GM19438 (cell line): ENCODE measurements at regions not wholly inside any gene's neighbourhood (a gene's known extent, or its start where the extent isn't known, plus 50 kb on each side); places are given as distances from the start of the nearest gene placed in this dataset.

Source experiments
- ATAC-seq: cut with Tn5 transposase; IDR thresholded peaks from one replicate; pipeline ENCODE4 v1.9.1; 2021; ENCODE audit warnings: low read depth; ENCODE audit not compliant: unreplicated experiment

DNA sequence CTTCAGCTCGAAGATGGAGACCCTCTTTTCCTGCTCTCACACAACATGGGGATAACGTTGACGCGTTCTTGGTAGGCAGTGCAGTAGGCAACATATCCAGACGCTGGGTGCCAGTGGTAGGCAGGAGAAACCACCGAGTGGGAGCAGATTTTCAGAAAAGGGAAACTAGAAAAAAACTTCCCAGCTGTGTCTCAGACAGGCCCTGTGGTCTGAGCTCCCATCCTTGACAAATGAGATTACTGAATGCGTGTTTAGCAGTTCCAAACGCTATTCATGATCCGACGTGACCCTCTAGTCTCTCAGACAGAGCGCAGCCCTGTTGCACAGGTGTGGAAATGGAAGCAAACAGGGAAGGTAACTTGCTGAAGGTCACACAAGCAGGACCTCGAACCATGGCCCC is 83.9 kb upstream of the DUSP22 start:
- no peak for ATAC-seq

- ATAC-seq, result no peak
These were observed 83.3 kb upstream of the DUSP22 start for GRCh38 chr6:208938-209337.

DNA sequence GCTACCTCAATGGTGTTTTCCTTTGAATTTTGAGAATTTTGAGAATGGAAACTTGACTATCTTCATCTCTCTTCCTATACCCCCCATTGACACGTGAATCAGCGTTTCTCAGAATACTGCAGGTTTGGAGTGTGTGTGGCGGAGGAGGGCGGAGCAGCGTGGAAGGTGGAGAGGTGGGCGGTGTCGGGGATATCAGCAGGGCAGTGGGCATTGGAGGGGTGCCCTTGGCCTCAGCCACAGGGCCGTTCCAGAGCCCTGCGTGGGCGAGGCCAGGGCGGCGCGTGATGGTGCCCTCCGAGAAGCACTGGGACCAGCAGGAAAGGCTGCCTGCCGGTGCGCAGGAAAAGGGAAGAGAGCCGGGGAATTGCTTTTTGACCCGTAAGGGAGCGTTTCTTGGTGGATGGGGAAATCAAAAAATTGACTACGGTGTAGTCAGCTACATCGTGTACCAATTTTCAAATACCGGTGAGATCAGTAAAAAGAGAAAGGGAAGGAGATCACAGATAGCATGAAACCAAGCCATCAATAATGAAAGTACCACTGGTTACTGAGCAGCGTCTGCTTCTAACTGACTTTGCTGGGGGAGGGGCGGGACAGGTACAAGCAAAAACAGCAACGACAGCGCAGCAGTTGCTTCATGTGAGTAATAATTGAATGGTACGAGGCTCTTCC is 82.7 kb upstream of the DUSP22 start:
- ATAC-seq, result peak; percentile 59

DNA sequence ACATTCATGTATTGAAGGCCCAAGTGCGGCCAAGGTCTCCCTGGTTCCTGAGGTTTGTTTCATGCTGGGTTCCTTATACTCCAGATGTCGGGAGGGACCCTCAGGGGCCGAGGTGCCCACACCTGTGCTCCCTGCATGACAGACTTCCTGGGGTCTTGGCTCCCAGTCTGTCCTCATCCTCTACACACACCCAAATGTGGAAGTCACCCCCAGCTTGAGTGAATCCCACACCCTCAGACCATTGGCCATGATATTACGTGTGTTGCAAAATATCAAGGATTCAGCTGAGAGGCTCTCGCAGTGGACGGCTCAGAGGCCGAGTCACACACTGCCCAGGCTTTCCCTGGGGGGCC is 82.2 kb upstream of the DUSP22 start:
- ATAC-seq, result no peak

GRCh38 chr6:210778-211374 is 81.4 kb upstream of the DUSP22 start:
- ATAC-seq, result no peak

GRCh38 chr6:211871-212497 is 80.3 kb upstream of the DUSP22 start:
- no peak for ATAC-seq

GRCh38 chr6:213284-213683 is 79.0 kb upstream of the DUSP22 start:
- ATAC-seq, result no peak

DNA sequence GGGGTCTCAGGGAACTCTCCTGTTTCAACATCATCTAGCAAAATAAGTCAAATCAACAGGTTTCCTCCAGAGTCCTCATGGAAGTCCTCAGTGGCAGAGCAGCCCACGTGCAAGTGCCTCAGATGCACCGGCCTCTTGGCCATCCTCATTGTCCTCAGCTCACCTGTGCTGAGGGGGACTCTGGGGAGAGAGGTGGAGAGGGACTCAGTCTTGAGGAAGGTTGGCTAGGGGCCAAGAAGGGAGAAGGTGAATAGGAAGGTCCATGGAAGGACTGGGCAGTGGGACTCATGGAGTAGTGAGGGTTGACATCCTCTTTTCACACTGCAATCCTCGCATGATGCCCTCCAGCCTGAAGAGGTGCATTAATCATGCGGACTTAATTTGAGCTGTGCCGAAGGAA is 77.9 kb upstream of the DUSP22 start:
- ATAC-seq, result no peak

DNA sequence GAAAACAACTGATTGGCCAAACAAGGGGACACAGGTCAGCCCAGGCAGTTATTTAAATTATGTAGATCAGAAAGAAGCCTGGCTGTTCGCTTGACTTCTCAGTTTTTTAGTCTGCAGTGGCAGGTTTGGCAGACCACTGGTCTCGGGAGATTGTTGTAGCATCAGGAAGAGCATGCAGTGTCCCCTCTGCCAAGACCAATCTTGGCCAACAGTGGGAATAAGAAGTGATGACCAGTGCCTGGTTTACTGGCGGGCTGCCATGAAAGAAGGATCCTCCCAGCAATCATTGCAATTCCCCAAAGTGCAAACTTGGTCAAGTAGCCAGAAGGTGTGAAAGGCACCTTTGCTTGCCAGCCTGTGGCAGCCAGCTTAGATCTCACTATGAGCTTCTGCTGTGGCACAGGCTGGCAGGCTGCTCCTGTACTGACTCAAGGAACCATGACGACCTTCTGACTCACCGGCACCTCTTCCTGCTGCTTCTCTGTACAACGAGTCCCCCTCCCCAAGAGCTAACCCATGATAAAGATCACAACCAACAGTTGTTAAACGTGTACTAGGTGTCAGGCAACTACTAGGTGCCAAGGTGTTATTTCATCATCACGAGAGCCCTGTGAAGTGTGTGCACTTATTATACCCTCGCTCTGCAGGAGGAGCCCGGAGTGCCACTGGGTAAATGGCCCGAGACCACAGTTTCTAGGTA is 76.8 kb upstream of the DUSP22 start:
- ATAC-seq, result no peak

- no peak for ATAC-seq
These were observed 75.1 kb upstream of the DUSP22 start for GRCh38 chr6:217048-217659.

DNA sequence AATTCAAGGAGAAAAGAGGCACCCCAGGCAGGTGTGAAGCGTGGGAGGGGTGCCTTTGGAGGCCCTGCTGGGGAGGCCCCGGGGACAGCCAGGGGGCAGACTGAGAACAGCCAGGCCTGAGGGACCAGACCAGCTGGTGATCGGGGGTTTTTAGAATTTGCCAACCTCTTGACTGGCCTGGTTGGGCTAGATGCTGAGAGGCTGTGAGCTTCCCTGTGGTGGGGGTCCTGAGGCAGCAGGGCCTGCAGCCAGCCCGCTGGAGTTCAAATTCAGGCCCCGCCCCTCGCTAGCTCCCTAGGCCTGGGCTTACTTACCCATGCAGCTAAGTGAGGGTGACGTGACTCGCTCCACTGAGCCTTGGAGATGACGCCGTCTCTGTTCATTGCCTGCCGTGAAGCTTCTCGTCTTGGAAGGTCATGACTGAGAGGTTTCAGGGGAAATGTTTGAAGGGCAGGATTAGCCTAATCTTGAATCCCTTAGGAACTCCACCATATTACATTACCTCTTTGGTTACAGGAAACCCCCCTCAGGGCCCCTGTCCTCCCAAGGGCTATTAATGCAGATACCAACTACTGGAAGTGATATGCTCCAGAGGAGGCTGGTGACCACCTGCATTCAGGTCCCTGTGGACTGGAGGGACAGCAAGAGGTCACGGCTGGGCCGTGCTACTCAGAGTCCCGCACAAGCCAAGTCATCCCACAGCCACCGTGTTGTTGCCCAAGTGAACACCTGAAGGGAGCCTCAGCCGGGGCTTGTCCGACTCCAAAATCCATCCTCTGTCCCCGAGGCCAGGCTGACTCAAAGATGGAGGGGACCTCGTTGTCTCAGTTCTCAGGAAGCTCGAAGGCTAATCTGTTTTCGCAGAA is 73.9 kb upstream of the DUSP22 start:
- peak; percentile 42 for ATAC-seq

- ATAC-seq, result no peak
These were observed 73.2 kb upstream of the DUSP22 start for GRCh38 chr6:219019-219570.

GRCh38 chr6:219641-220198 is 72.6 kb upstream of the DUSP22 start:
- no peak for ATAC-seq

DNA sequence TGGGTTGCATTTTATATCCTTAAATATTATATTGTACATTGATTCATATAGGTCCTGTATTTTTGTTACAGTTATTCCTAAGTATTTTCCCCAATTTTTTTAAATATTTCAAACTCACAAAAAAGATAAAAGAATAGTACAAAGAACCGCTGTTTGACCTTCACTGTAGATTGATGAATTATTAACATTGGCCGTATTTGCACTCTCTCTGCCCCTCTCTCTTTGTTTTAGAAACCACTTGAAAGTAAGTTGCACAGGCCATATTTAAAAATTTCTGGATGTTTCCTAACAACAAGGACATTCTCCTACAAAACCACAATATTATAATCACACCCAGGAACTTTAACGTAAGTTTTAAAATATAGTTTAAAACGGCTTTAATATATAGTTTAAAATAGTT is 72.0 kb upstream of the DUSP22 start:
- no peak for ATAC-seq

DNA sequence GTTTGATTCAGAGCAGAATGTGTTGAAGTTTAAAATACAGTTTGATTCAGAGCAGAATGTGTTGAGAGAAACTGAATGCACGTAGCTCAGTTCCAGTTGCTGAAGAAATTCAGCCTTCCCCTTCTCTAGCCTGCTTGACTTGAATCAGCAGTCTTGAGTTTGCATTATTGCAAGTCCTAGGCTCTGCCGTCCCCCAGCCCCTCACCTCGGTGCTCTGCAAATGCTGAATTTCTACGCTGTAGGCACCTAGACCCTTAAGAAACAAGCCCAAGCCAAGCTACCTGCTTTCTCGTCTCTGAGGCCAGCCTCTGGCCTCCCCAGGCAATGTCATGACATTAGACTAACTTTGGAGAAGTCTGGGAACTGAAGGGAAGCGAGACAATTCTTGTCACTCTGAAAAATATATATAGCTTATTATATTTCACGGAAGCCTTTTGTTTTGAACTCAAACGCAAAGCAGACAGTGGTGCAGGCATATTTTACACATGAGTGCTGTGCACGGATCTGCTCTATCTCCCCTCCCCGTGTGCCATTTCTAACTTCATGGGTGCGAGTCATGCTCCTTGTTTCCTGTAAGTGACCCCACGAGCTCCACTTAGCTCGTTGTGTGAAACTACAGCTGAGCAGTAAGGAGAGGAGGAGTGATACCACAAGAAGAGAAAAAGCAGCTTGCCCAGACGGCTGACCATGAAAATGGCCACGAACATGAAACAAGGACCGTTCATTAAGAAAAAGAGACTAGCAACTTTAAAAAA is 71.4 kb upstream of the DUSP22 start:
- ATAC-seq, result no peak

DNA sequence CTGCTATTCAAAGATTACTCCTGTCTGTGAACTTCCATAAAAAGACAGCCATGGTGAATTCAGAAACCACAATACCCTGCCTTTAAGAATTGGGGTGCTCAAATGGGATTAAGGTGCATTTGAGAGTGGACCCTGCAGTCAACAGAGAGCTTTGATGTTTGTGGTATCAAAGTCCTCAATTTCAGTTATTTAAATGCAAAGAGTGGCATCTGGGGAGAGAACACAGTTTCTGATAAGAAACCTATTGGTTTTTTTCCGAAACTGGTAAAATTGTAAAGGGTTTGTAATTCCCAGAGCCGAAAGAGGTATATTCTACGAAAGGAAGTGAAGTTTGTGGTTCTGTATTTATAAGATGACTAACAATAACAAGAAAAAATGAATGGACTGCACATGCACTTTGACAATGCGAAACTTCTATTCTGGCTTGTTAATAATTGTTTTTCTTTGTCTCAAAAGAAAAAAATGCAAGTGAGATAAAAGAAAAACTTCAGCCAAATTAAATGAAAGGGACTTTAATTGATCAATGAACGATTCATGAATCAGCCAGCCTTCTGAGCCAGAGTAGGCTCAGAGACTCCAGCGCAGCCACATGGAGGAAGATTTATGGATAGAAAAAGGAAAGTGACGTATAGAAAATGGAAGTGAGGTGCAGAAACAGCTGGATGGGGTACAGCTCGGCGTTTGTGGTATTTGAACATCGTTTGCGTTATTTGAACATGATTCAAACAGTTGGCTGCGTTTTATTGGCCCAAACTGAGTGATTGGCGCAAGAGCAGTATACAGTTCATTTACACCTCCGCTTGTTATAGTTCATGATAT is 70.5 kb upstream of the DUSP22 start:
- ATAC-seq, result no peak

GRCh38 chr6:222468-222867 is 69.8 kb upstream of the DUSP22 start:
- no peak for ATAC-seq

DNA sequence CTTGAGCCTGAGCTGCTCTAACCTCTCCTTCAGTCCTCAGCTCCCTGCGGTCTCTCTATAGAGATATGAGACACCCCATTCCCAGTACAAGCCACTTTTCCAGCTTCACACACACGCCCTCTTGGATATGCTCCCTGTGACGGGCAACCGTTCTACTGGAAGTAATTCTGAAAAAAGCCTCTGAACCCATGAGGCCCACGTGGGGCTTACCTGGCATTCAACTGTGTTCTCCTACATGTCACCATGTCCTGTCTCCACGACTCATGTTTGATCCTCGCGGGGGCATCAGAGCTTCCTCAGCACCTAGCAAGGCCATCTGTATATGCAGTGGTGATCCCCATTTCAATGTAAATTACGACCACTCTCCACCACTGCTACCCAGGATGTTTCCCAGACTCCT is 69.2 kb upstream of the DUSP22 start:
- no peak for ATAC-seq
